AG04450 (cell line): ENCODE measurements at regions not wholly inside any gene's neighbourhood (a gene's known extent, or its start where the extent isn't known, plus 50 kb on each side); places are given as distances from the start of the nearest gene placed in this dataset.

Experiments
- CTCF ChIA-PET: fragments of 300-600, 350-600 bp; formaldehyde crosslinking; extraction: SDS; loops from one replicate; lab custom pipeline; 2022; ENCODE audit warnings: antibody characterized with exemption, inconsistent platforms; lab: Charles Lee
- POLR2A ChIA-PET: fragments of 350-600 bp; formaldehyde crosslinking; extraction: SDS; loops from one replicate; lab custom pipeline; 2021; ENCODE audit warnings: antibody characterized with exemption, inconsistent platforms; lab: Yijun Ruan, JAX
- DNase-seq: peaks from one replicate; pipeline ENCODE4 v3.0.0-alpha.2; 2011; ENCODE audit warnings: low read depth, low spot score
- H3K27ac ChIP-seq: one replicate; pipeline ENCODE4 v1.5.1; 2012; ENCODE audit warnings: low read depth, low read length, control low read depth
- H3K27me3 ChIP-seq: one replicate; pipeline ENCODE4 v1.6.0; 2012; ENCODE audit warnings: low read length; ENCODE audit not compliant: control insufficient read depth, insufficient read depth
- H3K4me3 ChIP-seq: 2 replicates; pipeline ENCODE4 v1.5.1; 2011; ENCODE audit warnings: mild to moderate bottlenecking, low read depth, low read length, control low read depth
- H3K9me3 ChIP-seq: 2 replicates; pipeline ENCODE4 v1.5.1; 2012; ENCODE audit warnings: low read length; ENCODE audit not compliant: control insufficient read depth, insufficient read depth
- CTCF ChIP-seq: IDR thresholded peaks from 2 replicates; pipeline ENCODE4 v1.5.1; 2011; ENCODE audit warnings: low read depth, low read length, control low read depth, inconsistent platforms

- H3K27ac ChIP-seq, result no peak overlapping the region
- no peaks in the 10 kb centered on the region for H3K9me3 ChIP-seq
- POLR2A ChIA-PET, result no interaction called here
- CTCF ChIA-PET, result no interaction called here
- no peak for DNase-seq
- H3K4me3 ChIP-seq, result no peak overlapping the region
- TF ChIP-seq CTCF, result no peak
- no peaks in the 10 kb centered on the region for H3K27me3 ChIP-seq
Observed at GRCh38 chr1:87888446-87888845, 559.8 kb downstream of the LMO4 start.

GRCh38 chr1:87894062-87894461 lies 565.4 kb downstream of the LMO4 start:
- DNase-seq, result no peak
- ChIA-PET CTCF (interaction anchor here (1.3 kb wide), 1 partner anchor 59 kb away, joined by 5 read pairs; no protein-coding TSS in a partner anchor), POLR2A (no interaction called here)
- H3K9me3 ChIP-seq, result no peaks in the 10 kb centered on the region
- TF ChIP-seq CTCF, result no peak
- no peaks in the 10 kb centered on the region for H3K27me3 ChIP-seq
- no peak overlapping the region for H3K4me3 ChIP-seq
- H3K27ac ChIP-seq, result no peak overlapping the region

DNA sequence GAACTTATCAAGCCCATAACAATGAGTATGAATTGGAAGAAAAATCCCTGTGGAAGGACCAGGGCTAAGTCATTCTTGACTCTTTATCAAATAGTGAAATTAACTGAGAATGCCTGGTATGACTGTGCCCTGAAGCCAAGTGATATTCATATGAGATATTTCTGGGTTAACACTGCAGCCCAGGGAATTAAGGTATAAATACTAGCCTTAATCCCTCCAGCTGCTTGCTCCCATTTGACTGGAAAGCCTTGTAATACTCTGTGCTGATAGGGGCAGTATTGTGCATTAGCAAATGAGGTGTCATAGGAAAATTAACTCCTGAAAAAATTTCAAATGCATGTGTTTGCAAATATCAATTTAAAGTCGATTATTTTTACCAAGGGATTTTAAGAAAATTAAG lies 568.8 kb downstream of the LMO4 start:
- H3K27me3 ChIP-seq, result no peaks in the 10 kb centered on the region
- no peak for TF ChIP-seq CTCF
- no peak overlapping the region for H3K4me3 ChIP-seq
- POLR2A ChIA-PET, result no interaction called here
- no peak overlapping the region for H3K27ac ChIP-seq
- no peaks in the 10 kb centered on the region for H3K9me3 ChIP-seq
- CTCF ChIA-PET, result no interaction called here
- no peak for DNase-seq

DNA sequence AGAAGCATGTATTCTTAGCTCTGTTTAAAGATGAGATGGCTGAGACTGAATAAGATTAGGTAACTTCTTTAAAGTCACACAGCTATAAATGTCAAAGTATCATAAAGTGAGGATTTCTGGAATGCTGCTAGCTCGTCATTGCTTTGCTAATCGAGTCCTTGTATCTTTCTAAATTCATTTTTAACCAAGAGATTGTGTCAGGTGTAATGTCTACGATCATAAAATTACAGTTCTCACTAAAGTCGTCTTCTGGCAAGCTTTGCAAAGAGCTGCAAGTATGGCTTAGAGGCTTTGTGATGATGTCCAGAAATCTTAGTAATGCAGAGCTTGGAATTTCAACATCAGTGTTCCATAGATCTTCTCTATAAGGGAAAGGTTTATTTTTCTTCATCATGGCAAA lies 569.8 kb downstream of the LMO4 start:
- H3K27ac ChIP-seq, result no peak overlapping the region
- H3K27me3 ChIP-seq, result no peaks in the 10 kb centered on the region
- no peaks in the 10 kb centered on the region for H3K9me3 ChIP-seq
- CTCF ChIA-PET, result no interaction called here
- no peak overlapping the region for H3K4me3 ChIP-seq
- DNase-seq, result no peak
- POLR2A ChIA-PET, result no interaction called here
- TF ChIP-seq CTCF, result no peak

DNA sequence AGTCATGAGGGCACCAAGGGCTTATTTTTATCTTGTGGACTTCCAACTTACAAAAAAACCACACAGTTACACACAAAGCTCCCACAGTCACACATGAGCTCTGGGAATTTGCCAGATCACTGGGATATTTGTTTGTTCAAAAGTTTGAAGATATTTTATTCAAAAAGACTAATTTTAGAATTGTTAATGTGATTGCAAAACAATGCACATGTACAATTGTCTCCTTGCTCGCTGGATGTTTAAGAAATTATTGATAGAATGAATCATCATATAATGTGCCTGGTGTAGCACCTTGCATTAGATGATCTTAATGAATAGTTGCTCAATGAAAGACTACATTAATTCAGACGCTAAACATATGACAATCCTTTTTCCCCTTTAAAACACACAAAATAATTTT lies 570.3 kb downstream of the LMO4 start:
- H3K4me3 ChIP-seq, result no peak overlapping the region
- CTCF ChIA-PET, result no interaction called here
- POLR2A ChIA-PET, result no interaction called here
- H3K27ac ChIP-seq, result no peak overlapping the region
- H3K27me3 ChIP-seq, result no peaks in the 10 kb centered on the region
- H3K9me3 ChIP-seq, result no peaks in the 10 kb centered on the region
- no peak for DNase-seq
- TF ChIP-seq CTCF, result no peak
